ENCODE measurements at regions not wholly inside any gene's neighbourhood (a gene's known extent, or its start where the extent isn't known, plus 50 kb on each side); places are given as distances from the start of the nearest gene placed in this dataset.
"Not testable (repeated sequence)": the region's sequence is repeated elsewhere in the genome, so short reads cannot be mapped to it uniquely, and the experiment has no call there.

DNA sequence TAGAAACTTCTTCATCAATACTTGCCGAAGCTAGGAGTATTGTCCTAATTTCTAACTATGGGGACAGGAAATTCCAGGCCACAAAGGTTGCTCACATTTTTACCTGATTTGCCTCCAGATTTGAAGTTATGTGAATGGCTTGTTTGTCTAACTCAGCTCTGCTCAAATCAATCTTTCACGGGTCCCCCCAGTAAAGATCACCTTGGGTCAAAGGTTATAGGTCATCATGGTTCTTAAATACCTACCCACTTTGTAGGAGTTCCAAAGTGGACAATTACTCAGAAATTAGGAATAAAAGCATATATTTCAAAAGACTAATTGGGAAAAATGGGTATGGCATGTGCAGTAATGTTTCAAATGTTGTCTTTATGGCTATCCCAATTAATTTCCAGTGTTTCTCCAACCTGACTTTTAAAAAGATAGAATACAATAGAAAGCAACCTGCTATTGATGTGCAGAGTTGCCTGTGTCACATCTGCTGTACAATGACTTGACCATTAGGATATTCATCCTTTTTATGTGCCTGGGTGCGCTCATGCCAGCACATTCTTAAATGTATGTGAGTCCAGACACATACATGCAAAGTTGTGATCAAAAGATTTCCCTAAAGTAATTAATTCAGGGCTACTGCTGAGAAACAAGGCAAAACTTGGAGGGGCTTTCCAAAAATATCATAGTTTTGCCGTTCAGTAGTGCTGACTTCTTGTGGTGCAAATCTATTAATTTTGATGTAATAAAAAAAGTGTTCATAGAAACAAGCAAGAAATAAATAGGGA is 126.1 kb downstream of the MYCN start:
- in situ Hi-C loops (cut with MboI; ENCODE audit: low sequenced_read_pairs): no loop called here

- in situ Hi-C loops (cut with MboI; ENCODE audit: low sequenced_read_pairs): not testable (repeated sequence)
These were observed 125.1 kb downstream of the MYCN start for GRCh38 chr2:16065272-16066069.

- in situ Hi-C loops (cut with MboI; ENCODE audit: low sequenced_read_pairs): no loop called here
These were observed 124.4 kb downstream of the MYCN start for GRCh38 chr2:16064745-16065144.

GRCh38 chr2:16063955-16064633 is 123.7 kb downstream of the MYCN start:
- in situ Hi-C loops (cut with MboI; ENCODE audit: low sequenced_read_pairs): no loop called here

- in situ Hi-C loops (cut with MboI; ENCODE audit: low sequenced_read_pairs): no loop called here
These were observed 123.0 kb downstream of the MYCN start for GRCh38 chr2:16063251-16063850.

GRCh38 chr2:16062471-16063250 is 122.3 kb downstream of the MYCN start:
- in situ Hi-C loops (cut with MboI; ENCODE audit: low sequenced_read_pairs): no loop called here

DNA sequence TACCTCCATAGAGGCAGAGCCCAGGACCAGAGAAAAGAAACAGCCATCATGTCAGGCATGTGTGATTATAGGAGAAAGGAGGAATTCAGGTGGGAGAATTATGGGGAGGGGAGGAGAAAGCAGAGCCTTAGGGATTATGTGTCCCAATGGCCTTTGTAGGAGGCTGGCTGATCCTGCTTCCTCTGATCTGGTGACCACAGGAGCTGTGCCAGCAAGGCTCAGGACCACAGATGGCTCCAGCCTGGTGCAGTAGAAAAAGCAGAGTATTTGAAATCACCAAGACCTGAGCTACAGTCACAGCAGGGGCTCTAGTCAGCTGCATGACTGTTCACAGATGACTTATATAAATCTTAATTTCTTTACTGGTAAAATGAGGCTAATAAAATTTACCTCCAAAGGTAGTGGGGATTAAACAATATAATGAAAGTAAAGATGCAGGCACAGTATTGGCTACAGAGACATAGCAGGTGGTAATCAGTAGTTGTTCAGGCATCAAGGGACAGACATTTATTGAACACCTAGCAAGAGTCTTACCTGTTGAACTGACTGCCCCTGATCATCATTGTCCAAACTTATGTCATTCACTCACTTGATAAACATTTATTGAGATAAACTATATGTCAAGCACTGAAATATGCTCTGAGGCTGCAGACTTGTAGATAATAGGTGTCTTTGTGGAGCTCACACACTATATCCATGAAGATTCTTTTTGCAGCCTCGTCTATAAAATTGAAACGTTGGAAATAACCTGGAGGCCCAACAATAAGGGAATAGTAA is 121.3 kb downstream of the MYCN start:
- in situ Hi-C loops (cut with MboI; ENCODE audit: low sequenced_read_pairs): no loop called here

- in situ Hi-C loops (cut with MboI; ENCODE audit: low sequenced_read_pairs): no loop called here
These were observed 120.6 kb downstream of the MYCN start for GRCh38 chr2:16060936-16061338.

DNA sequence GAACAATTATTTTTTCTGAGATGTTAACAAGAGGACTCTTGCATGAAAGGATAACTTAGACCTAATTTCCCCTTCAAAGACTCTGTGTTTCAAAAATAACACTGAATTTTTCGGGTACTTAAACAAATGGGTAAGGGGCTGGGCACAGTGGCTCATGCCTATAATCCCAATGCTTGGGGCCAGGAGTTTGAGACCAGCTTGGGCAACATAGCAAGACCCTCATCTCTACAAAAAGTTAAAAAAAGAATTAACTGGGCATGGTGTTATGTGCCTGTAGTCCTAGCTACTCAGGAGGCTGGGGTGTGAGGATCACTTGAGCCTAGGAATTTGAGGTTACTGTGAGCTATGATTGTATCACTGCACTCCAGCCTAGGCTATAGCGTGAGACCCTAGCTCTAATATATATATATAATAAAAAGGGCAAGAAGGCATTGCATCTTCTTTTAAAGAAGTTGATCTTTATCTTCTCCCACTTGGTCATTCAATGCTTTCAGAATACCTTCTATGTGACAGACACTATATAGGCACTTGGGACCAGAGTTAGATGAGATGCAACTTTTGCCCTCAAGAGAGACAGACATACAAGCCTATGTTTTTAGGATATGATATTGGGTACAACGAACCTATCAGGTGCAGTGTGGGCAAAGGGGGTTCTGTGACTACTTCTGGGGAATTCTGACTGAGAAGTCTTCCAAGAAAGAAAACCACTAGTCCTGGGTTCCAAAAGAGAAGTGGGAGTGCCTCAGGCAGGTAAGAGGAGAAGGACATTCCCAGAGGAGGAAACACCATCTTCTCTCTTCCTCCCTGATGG is 120.0 kb downstream of the MYCN start:
- in situ Hi-C loops (cut with MboI; ENCODE audit: low sequenced_read_pairs): no loop called here

GRCh38 chr2:16059393-16060016 is 119.2 kb downstream of the MYCN start:
- in situ Hi-C loops (cut with MboI; ENCODE audit: low sequenced_read_pairs): no loop called here

- in situ Hi-C loops (cut with MboI; ENCODE audit: low sequenced_read_pairs): no loop called here
These were observed 118.5 kb downstream of the MYCN start for GRCh38 chr2:16058747-16059358.

DNA sequence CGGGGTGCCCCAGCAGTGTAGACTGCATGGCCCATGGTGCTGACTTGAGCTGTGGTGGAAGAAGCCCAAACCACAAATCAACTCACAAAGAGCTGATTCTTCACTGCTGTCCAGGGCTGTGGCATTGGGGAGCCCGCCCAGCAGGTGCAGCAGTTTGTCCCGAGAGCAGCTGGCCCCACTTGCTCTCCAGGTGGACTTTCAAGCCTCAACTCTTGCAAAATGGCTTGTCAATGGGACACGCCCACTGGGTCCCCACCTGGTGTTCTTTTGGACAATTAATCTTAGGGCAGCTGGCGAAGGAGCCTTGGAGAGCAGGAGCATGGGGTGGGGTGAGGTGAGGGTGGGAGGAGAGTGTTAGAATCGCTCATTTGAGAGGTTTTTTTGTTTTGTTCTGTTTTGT is 117.9 kb downstream of the MYCN start:
- in situ Hi-C loops (cut with MboI; ENCODE audit: low sequenced_read_pairs): no loop called here

GRCh38 chr2:16057661-16058060 is 117.3 kb downstream of the MYCN start:
- in situ Hi-C loops (cut with MboI; ENCODE audit: low sequenced_read_pairs): no loop called here

- in situ Hi-C loops (cut with MboI; ENCODE audit: low sequenced_read_pairs): no loop called here
These were observed 115.7 kb downstream of the MYCN start for GRCh38 chr2:16055848-16056580.

- in situ Hi-C loops (cut with MboI; ENCODE audit: low sequenced_read_pairs): no loop called here
These were observed 113.3 kb downstream of the MYCN start for GRCh38 chr2:16053437-16054257.

- in situ Hi-C loops (cut with MboI; ENCODE audit: low sequenced_read_pairs): not testable (repeated sequence)
These were observed 112.3 kb downstream of the MYCN start for GRCh38 chr2:16052571-16053052.
